ENCODE measurements at regions not wholly inside any gene's neighbourhood (a gene's known extent, or its start where the extent isn't known, plus 50 kb on each side); places are given as distances from the start of the nearest gene placed in this dataset.

GRCh38 chr10:84065804-84066601 is 73.3 kb upstream of the GHITM start:
- no peak for TF ChIP-seq CTCF (conservative IDR thresholded peaks at IDR 0.05; ENCODE audit: low read depth, low read length)
- TF ChIP-seq EZH2phosphoT487 (IDR thresholded peaks at IDR 0.05; ENCODE audit: borderline replicate concordance, low read length): no peak

Measured in PC-3 (cell line).